HG02642 (cell line): ENCODE measurements at regions not wholly inside any gene's neighbourhood (a gene's known extent, or its start where the extent isn't known, plus 50 kb on each side); places are given as distances from the start of the nearest gene placed in this dataset.
"Not testable (repeated sequence)": the region's sequence is repeated elsewhere in the genome, so short reads cannot be mapped to it uniquely, and the experiment has no call there.

Experiments
- ATAC-seq: cut with Tn5 transposase; IDR thresholded peaks from one replicate; pipeline ENCODE4 v1.9.1; 2021; ENCODE audit warnings: mild to moderate bottlenecking; ENCODE audit not compliant: unreplicated experiment, poor library complexity

GRCh38 chr7:79594671-79595070, 141.2 kb upstream of the MAGI2 start:
- not testable (repeated sequence) for ATAC-seq

- no peak for ATAC-seq
Measured at GRCh38 chr7:79593866-79594301, 140.4 kb upstream of the MAGI2 start.

GRCh38 chr7:79590916-79591623, 137.6 kb upstream of the MAGI2 start:
- no peak for ATAC-seq

- no peak for ATAC-seq
Measured at GRCh38 chr7:79590391-79590790, 136.9 kb upstream of the MAGI2 start.

GRCh38 chr7:79570903-79571302, 117.4 kb upstream of the MAGI2 start:
- no peak for ATAC-seq

GRCh38 chr7:79563821-79564522, 110.5 kb upstream of the MAGI2 start:
- no peak for ATAC-seq

GRCh38 chr7:79555571-79555970, 102.1 kb upstream of the MAGI2 start:
- no peak for ATAC-seq

- ATAC-seq, result no peak
Measured at GRCh38 chr7:79553811-79554555, 100.5 kb upstream of the MAGI2 start.

- ATAC-seq, result no peak
Measured at GRCh38 chr7:79552463-79552862, 99.0 kb upstream of the MAGI2 start.

GRCh38 chr7:79548727-79549126, 95.3 kb upstream of the MAGI2 start:
- ATAC-seq, result no peak

- no peak for ATAC-seq
Measured at GRCh38 chr7:79547132-79547531, 93.7 kb upstream of the MAGI2 start.

GRCh38 chr7:79540592-79540991, 87.1 kb upstream of the MAGI2 start:
- no peak for ATAC-seq

- ATAC-seq, result no peak
Measured at GRCh38 chr7:79534128-79534527, 80.7 kb upstream of the MAGI2 start.

GRCh38 chr7:79531905-79532664, 78.6 kb upstream of the MAGI2 start:
- ATAC-seq, result no peak

- no peak for ATAC-seq
Measured at GRCh38 chr7:79531116-79531515, 77.6 kb upstream of the MAGI2 start.

- no peak for ATAC-seq
Measured at GRCh38 chr7:79529881-79530235, 76.4 kb upstream of the MAGI2 start.

GRCh38 chr7:79529214-79529880, 75.9 kb upstream of the MAGI2 start:
- no peak for ATAC-seq

- no peak for ATAC-seq
Measured at GRCh38 chr7:79528421-79528820, 75.0 kb upstream of the MAGI2 start.

GRCh38 chr7:79524048-79524447, 70.6 kb upstream of the MAGI2 start:
- no peak for ATAC-seq

- no peak for ATAC-seq
Measured at GRCh38 chr7:79523436-79523835, 70.0 kb upstream of the MAGI2 start.
